H1 (cell line): ENCODE measurements at regions not wholly inside any gene's neighbourhood (a gene's known extent, or its start where the extent isn't known, plus 50 kb on each side); places are given as distances from the start of the nearest gene placed in this dataset.

Experiments used
- CBX5 ChIP-seq: fragments of 300-800, 300-1000 bp; sonication (generic); IDR thresholded peaks from 2 replicates; pipeline ENCODE4 v1.7.1; 2016; ENCODE audit warnings: antibody characterized with exemption, low read length, low read depth
- CEBPB ChIP-seq: IDR thresholded peaks from 2 replicates; pipeline ENCODE4 v1.6.1; 2012; ENCODE audit warnings: low read depth, low read length
- CTCF ChIP-seq, 3 experiments: IDR thresholded peaks; 1 replicate in 2 of 3; 2 replicates in 1 of 3; pipeline versions ENCODE4 v1.5.1 to v1.6.1; 2011; ENCODE audit warnings: low read length in 3 of 3, mild to moderate bottlenecking in 3 of 3, inconsistent platforms in 2 of 3, low read depth in 1 of 3, moderate library complexity in 1 of 3; ENCODE audit not compliant: insufficient read depth in 1 of 3; ENCODE audit errors: control extremely low read depth in 1 of 3
- EGR1 ChIP-seq: IDR thresholded peaks from 2 replicates; pipeline ENCODE4 v1.6.1; 2011; ENCODE audit warnings: low read depth, low read length, borderline replicate concordance
- HDAC6 ChIP-seq: IDR thresholded peaks from one replicate; pipeline ENCODE4 v1.7.1; 2012; ENCODE audit warnings: low read depth, mild to moderate bottlenecking, inconsistent platforms, low read length, moderate library complexity
- JUN ChIP-seq: IDR thresholded peaks from 2 replicates; pipeline ENCODE4 v1.6.1; 2011; ENCODE audit warnings: low read depth, mild to moderate bottlenecking, improper control_type of control experiment, low read length
- JUND ChIP-seq: IDR thresholded peaks from 2 replicates; pipeline ENCODE4 v1.6.1; 2011; ENCODE audit warnings: mild to moderate bottlenecking, improper control_type of control experiment, low read length
- POLR2A ChIP-seq, 2 experiments: IDR thresholded peaks; 1 replicate in 1 of 2; 2 replicates in 1 of 2; pipeline ENCODE4 v1.6.1; 2011; ENCODE audit warnings: low read depth in 2 of 2, low read length in 2 of 2, mild to moderate bottlenecking in 2 of 2; ENCODE audit errors: control extremely low read depth in 1 of 2
- RAD21 ChIP-seq, 2 experiments: IDR thresholded peaks in 1 of 2; conservative IDR thresholded peaks in 1 of 2; 2 replicates each; pipeline ENCODE4 v1.6.1; 2011; ENCODE audit warnings: low read depth in 2 of 2, low read length in 2 of 2, improper control_type of control experiment in 1 of 2, inconsistent platforms in 1 of 2, mild to moderate bottlenecking in 1 of 2, moderate library complexity in 1 of 2
- RNF2 ChIP-seq: fragments of 200-900, 300-1000 bp; sonication (generic); IDR thresholded peaks from 2 replicates; pipeline ENCODE4 v1.7.1; 2016; ENCODE audit warnings: borderline replicate concordance, low read depth, mild to moderate bottlenecking, antibody characterized with exemption, low read length; ENCODE audit not compliant: poor library complexity, severe bottlenecking; ENCODE audit errors: missing control alignments
- SAP30 ChIP-seq: fragments of 300-600 bp; sonication (generic); IDR thresholded peaks from 2 replicates; pipeline ENCODE4 v1.7.1; 2012; ENCODE audit warnings: low read length, moderate library complexity, mild to moderate bottlenecking, inconsistent platforms; ENCODE audit not compliant: insufficient read depth, insufficient replicate concordance
- SP2 ChIP-seq: IDR thresholded peaks from 2 replicates; pipeline ENCODE4 v1.6.1; 2012; ENCODE audit warnings: mild to moderate bottlenecking, low read length, inconsistent platforms

- no peak for TF ChIP-seq RNF2
- TF ChIP-seq CTCF (IDR thresholded peaks at IDR 0.05; ENCODE audit: control extremely low read depth in 1 of 3, insufficient read depth in 1 of 3, low read depth in 1 of 3, low read length in 3 of 3), result no peak
- no peak for TF ChIP-seq POLR2A (IDR thresholded peaks at IDR 0.05; ENCODE audit: control extremely low read depth in 1 of 2, low read depth in 2 of 2, low read length in 2 of 2)
- TF ChIP-seq JUND, result no peak
- TF ChIP-seq EGR1, result no peak
- TF ChIP-seq HDAC6, result no peak
- no peak for TF ChIP-seq SP2
- no peak for TF ChIP-seq JUN
- no peak for TF ChIP-seq CBX5
- TF ChIP-seq RAD21 (IDR thresholded peaks at IDR 0.05 in 1 of 2, conservative IDR thresholded peaks at IDR 0.05 in 1 of 2; ENCODE audit: low read depth in 2 of 2, low read length in 2 of 2), result no peak
- no peak for TF ChIP-seq CEBPB
- TF ChIP-seq SAP30, result no peak
These were observed 1053.5 kb upstream of the FBXO33 start for GRCh38 chr14:40485688-40486087.
